IPS-11a (cell line): ENCODE measurements at regions not wholly inside any gene's neighbourhood (a gene's known extent, or its start where the extent isn't known, plus 50 kb on each side); places are given as distances from the start of the nearest gene placed in this dataset.
"Not testable (repeated sequence)": the region's sequence is repeated elsewhere in the genome, so short reads cannot be mapped to it uniquely, and the experiment has no call there.

Experiments
- H3K4me3 ChIP-seq: one replicate; pipeline ENCODE4 v1.5.1; 2013; ENCODE audit warnings: low read depth, low read length, control low read depth

GRCh38 chr6:125586074-125586473 is 163.4 kb upstream of the HEY2 start:
- H3K4me3 ChIP-seq, result no peak overlapping the region

- H3K4me3 ChIP-seq, result no peak overlapping the region
These were observed 162.8 kb upstream of the HEY2 start for GRCh38 chr6:125586605-125587004.

GRCh38 chr6:125587666-125588632 is 161.5 kb upstream of the HEY2 start:
- no peak overlapping the region for H3K4me3 ChIP-seq

- not testable (repeated sequence) for H3K4me3 ChIP-seq
These were observed 157.6 kb upstream of the HEY2 start for GRCh38 chr6:125591796-125592195.

GRCh38 chr6:125593746-125594145 is 155.7 kb upstream of the HEY2 start:
- no peak overlapping the region for H3K4me3 ChIP-seq

- no peak overlapping the region for H3K4me3 ChIP-seq
These were observed 153.4 kb upstream of the HEY2 start for GRCh38 chr6:125596020-125596419.

GRCh38 chr6:125597411-125598253 is 151.8 kb upstream of the HEY2 start:
- no peak overlapping the region for H3K4me3 ChIP-seq

GRCh38 chr6:125598422-125598821 is 151.0 kb upstream of the HEY2 start:
- H3K4me3 ChIP-seq, result no peak overlapping the region

GRCh38 chr6:125604257-125604656 is 145.2 kb upstream of the HEY2 start:
- no peak overlapping the region for H3K4me3 ChIP-seq

- no peak overlapping the region for H3K4me3 ChIP-seq
These were observed 137.7 kb upstream of the HEY2 start for GRCh38 chr6:125611573-125612344.

GRCh38 chr6:125612345-125612846 is 137.0 kb upstream of the HEY2 start:
- no peak overlapping the region for H3K4me3 ChIP-seq

GRCh38 chr6:125618629-125619028 is 130.8 kb upstream of the HEY2 start:
- no peak overlapping the region for H3K4me3 ChIP-seq

GRCh38 chr6:125623085-125623484 is 126.3 kb upstream of the HEY2 start:
- no peak overlapping the region for H3K4me3 ChIP-seq

- no peak overlapping the region for H3K4me3 ChIP-seq
These were observed 118.3 kb upstream of the HEY2 start for GRCh38 chr6:125631165-125631564.

- H3K4me3 ChIP-seq, result not testable (repeated sequence)
These were observed 113.4 kb upstream of the HEY2 start for GRCh38 chr6:125636011-125636410.

- no peak overlapping the region for H3K4me3 ChIP-seq
These were observed 112.8 kb upstream of the HEY2 start for GRCh38 chr6:125636671-125637070.

GRCh38 chr6:125637207-125637606 is 112.2 kb upstream of the HEY2 start:
- H3K4me3 ChIP-seq, result no peak overlapping the region

- no peak overlapping the region for H3K4me3 ChIP-seq
These were observed 109.9 kb upstream of the HEY2 start for GRCh38 chr6:125639466-125640020.

- no peak overlapping the region for H3K4me3 ChIP-seq
These were observed 108.8 kb upstream of the HEY2 start for GRCh38 chr6:125640441-125641150.
